MM.1S (cell line): ENCODE measurements at regions not wholly inside any gene's neighbourhood (a gene's known extent, or its start where the extent isn't known, plus 50 kb on each side); places are given as distances from the start of the nearest gene placed in this dataset.

Experiments used
- DNase-seq: peaks from one replicate; pipeline ENCODE4 v3.0.0-alpha.2; 2015
- H2AFZ ChIP-seq: fragments of 300-600 bp; sonication (generic); 2 replicates; pipeline ENCODE4 v1.6.0; 2016; ENCODE audit warnings: antibody characterized with exemption, low read length
- H3F3A ChIP-seq: fragments of 300-600 bp; sonication (generic); 2 replicates; pipeline ENCODE4 v1.6.1; 2016; ENCODE audit warnings: mild to moderate bottlenecking, antibody characterized with exemption, low read length, moderate library complexity, mixed read lengths; ENCODE audit not compliant: insufficient read depth
- H3K27ac ChIP-seq: fragments of 300-600 bp; sonication (generic); 2 replicates; pipeline ENCODE4 v1.5.1; 2016; ENCODE audit warnings: mild to moderate bottlenecking, low read length
- H3K27me3 ChIP-seq: fragments of 300-600 bp; sonication (generic); replicated peaks from 2 replicates; pipeline ENCODE4 v1.6.0; 2016; ENCODE audit warnings: low read length; ENCODE audit not compliant: insufficient read depth
- H3K36me3 ChIP-seq: fragments of 300-600 bp; sonication (generic); replicated peaks from 2 replicates; pipeline ENCODE4 v1.6.1; 2016; ENCODE audit warnings: mild to moderate bottlenecking, low read length, mixed read lengths; ENCODE audit not compliant: insufficient read depth
- H3K4me1 ChIP-seq: fragments of 300-600 bp; sonication (generic); 2 replicates; pipeline ENCODE4 v1.6.1; 2016; ENCODE audit warnings: low read length, mixed read lengths
- H3K4me2 ChIP-seq: fragments of 300-600 bp; sonication (generic); 2 replicates; pipeline ENCODE4 v1.6.0; 2016; ENCODE audit warnings: low read depth, low read length
- H3K4me3 ChIP-seq: fragments of 300-600 bp; sonication (generic); 2 replicates; pipeline ENCODE4 v1.5.1; 2016; ENCODE audit warnings: low read length, mixed read lengths
- H3K79me2 ChIP-seq: fragments of 300-600 bp; sonication (generic); 2 replicates; pipeline ENCODE4 v1.6.1; 2016; ENCODE audit warnings: mixed run types, low read length, mixed read lengths
- H3K9ac ChIP-seq: fragments of 300-600 bp; sonication (generic); 2 replicates; pipeline ENCODE4 v1.6.1; 2016; ENCODE audit warnings: low read length, mixed read lengths
- H3K9me2 ChIP-seq: fragments of 300-600 bp; sonication (generic); replicated peaks from 2 replicates; pipeline ENCODE4 v1.6.1; 2016; ENCODE audit warnings: mild to moderate bottlenecking, low read length, mixed read lengths; ENCODE audit not compliant: insufficient read depth
- H3K9me3 ChIP-seq: fragments of 300-600 bp; sonication (generic); replicated peaks from 2 replicates; pipeline ENCODE4 v1.6.1; 2016; ENCODE audit warnings: mild to moderate bottlenecking, low read length, mixed read lengths; ENCODE audit not compliant: insufficient read depth
- H4K20me1 ChIP-seq: fragments of 300-600 bp; sonication (generic); 2 replicates; pipeline ENCODE4 v1.6.1; 2016; ENCODE audit warnings: mild to moderate bottlenecking, low read length, moderate library complexity, mixed read lengths; ENCODE audit not compliant: insufficient read depth
- CTCF ChIP-seq: fragments of 300-600 bp; sonication (generic); IDR thresholded peaks from 2 replicates; pipeline ENCODE4 v1.5.1; 2016; ENCODE audit warnings: antibody characterized with exemption, low read length, mixed read lengths
- EZH2 ChIP-seq: fragments of 300-600 bp; sonication (generic); optimal IDR thresholded peaks from 2 replicates; pipeline ENCODE3; 2017; ENCODE audit warnings: low read depth, mild to moderate bottlenecking, antibody characterized with exemption, low read length, mixed read lengths
- EZH2phosphoT487 ChIP-seq: fragments of 300-600 bp; sonication (generic); IDR thresholded peaks from 2 replicates; pipeline ENCODE4 v1.6.1; 2018; ENCODE audit warnings: antibody characterized with exemption, low read length

DNA sequence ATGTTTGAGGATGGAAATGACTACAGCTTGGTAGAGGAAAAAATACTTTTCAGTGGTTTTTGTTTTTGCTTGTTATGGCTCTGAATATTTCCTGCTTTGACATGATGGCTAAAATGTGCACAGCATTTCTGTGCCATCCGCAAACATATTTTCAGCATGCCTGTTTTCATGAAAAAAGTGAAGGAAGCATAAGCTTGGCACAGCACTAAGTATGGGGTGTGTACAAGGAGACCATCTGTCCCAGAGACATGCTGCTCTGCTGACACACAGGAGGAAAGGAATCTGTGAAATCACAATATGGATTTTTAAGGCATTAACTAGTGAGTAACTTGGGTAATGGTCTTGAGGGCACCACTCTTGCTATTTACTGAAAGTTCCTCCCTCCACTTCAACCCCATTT is 595.5 kb downstream of the RWDD3 start:
- H2AFZ ChIP-seq, result no peak overlapping the region
- no peak overlapping the region for H3K4me3 ChIP-seq
- H3K9me3 ChIP-seq, result no peaks in the 10 kb centered on the region
- H3K79me2 ChIP-seq, result no peaks in the 10 kb centered on the region
- no peak overlapping the region for H3K27ac ChIP-seq
- no peaks in the 10 kb centered on the region for H3K9me2 ChIP-seq
- H4K20me1 ChIP-seq, result no peaks in the 10 kb centered on the region
- H3K36me3 ChIP-seq, result no peaks in the 10 kb centered on the region
- TF ChIP-seq CTCF (no peak), EZH2 (no peak), EZH2phosphoT487 (no peak)
- H3K4me1 ChIP-seq, result no peaks in the 10 kb centered on the region
- no peaks in the 10 kb centered on the region for H3K27me3 ChIP-seq
- H3K4me2 ChIP-seq, result no peak overlapping the region
- no peak overlapping the region for H3K9ac ChIP-seq
- no peaks in the 10 kb centered on the region for H3F3A ChIP-seq
- no peak for DNase-seq

GRCh38 chr1:95832370-95832769 is 598.4 kb downstream of the RWDD3 start:
- Histone ChIP-seq H3K27ac (no peak overlapping the region), H3F3A (no peaks in the 10 kb centered on the region), H3K4me2 (no peak overlapping the region), H2AFZ (no peak overlapping the region), H3K79me2 (no peaks in the 10 kb centered on the region), H3K36me3 (no peaks in the 10 kb centered on the region), H3K4me3 (no peak overlapping the region), H3K27me3 (no peaks in the 10 kb centered on the region), H3K4me1 (no peaks in the 10 kb centered on the region), H3K9ac (no peak overlapping the region), H3K9me2 (no peaks in the 10 kb centered on the region), H4K20me1 (no peaks in the 10 kb centered on the region), H3K9me3 (no peaks in the 10 kb centered on the region)
- TF ChIP-seq EZH2, result no peak
- TF ChIP-seq CTCF, result no peak
- no peak for DNase-seq

GRCh38 chr1:95849439-95849838 is 615.4 kb downstream of the RWDD3 start:
- Histone ChIP-seq H3K27me3 (no peaks in the 10 kb centered on the region), H4K20me1 (no peaks in the 10 kb centered on the region), H3K4me1 (no peaks in the 10 kb centered on the region), H3K36me3 (no peaks in the 10 kb centered on the region), H3K9me3 (no peaks in the 10 kb centered on the region), H2AFZ (no peak overlapping the region), H3F3A (no peaks in the 10 kb centered on the region), H3K4me2 (no peak overlapping the region), H3K27ac (no peak overlapping the region), H3K9ac (no peak overlapping the region), H3K9me2 (no peaks in the 10 kb centered on the region), H3K79me2 (no peaks in the 10 kb centered on the region), H3K4me3 (no peak overlapping the region)
- DNase-seq, result no peak
- no peak for TF ChIP-seq EZH2phosphoT487
- TF ChIP-seq CTCF, result no peak
- no peak for TF ChIP-seq EZH2
